Right lobe of liver (tissue), 6 donors: ENCODE measurements at regions not wholly inside any gene's neighbourhood (a gene's known extent, or its start where the extent isn't known, plus 50 kb on each side); places are given as distances from the start of the nearest gene placed in this dataset.
A peak's percentile ranks its signal among the peaks of the same experiment; 100 is the strongest.
"Not testable (repeated sequence)": the region's sequence is repeated elsewhere in the genome, so short reads cannot be mapped to it uniquely, and the experiment has no call there.

Experiments
- ATAC-seq, 4 donors: fragments of 200-7000 bp; cut with Tn5 transposase; one replicate each; pipeline ENCODE4 v1.9.1; 2020; ENCODE audit warnings: mild to moderate bottlenecking in 4 of 4, moderate library complexity in 4 of 4
- DNase-seq, 3 donors: peaks; one replicate each; pipeline ENCODE4 v3.0.0-alpha.2; 2020
- H3K27ac ChIP-seq, 3 donors: fragments of 200-600 bp; one replicate each; pipeline ENCODE4 v1.8.0; 2022
- H3K27me3 ChIP-seq, 2 donors: fragments of 200-600 bp; one replicate each; pipeline ENCODE4 v1.8.0; 2022
- H3K36me3 ChIP-seq, 4 donors: fragments of 200-600 bp; sonication (generic) in 1 of 4; one replicate each; pipeline versions ENCODE4 v1.5.1 to v1.8.0; 2017 to 2022; ENCODE audit warnings: control low read depth in 1 of 4
- H3K4me1 ChIP-seq, 4 donors: fragments of 200-600 bp; sonication (generic) in 1 of 4; one replicate each; pipeline versions ENCODE4 v1.5.1 to v1.8.0; 2017 to 2022; ENCODE audit warnings: control low read depth in 1 of 4
- H3K4me3 ChIP-seq, 3 donors: fragments of 200-600 bp; one replicate each; pipeline ENCODE4 v1.8.0; 2022
- H3K9me3 ChIP-seq, 4 donors: fragments of 200-600 bp; sonication (generic) in 1 of 4; one replicate each; pipeline versions ENCODE4 v1.5.1 to v1.8.0; 2017 to 2022; ENCODE audit warnings: control low read depth in 1 of 4
- POLR2A ChIP-seq: fragments of 450-650 bp; IDR thresholded peaks from one replicate; pipeline ENCODE4 v1.6.1; 2017; ENCODE audit warnings: antibody characterized with exemption, mild to moderate bottlenecking
- WGBS: methylation state at CpG from one replicate; pipeline ENCODE4 v1.1.6; 2018; ENCODE audit warnings: low coverage, low lambda C conversion rate; ENCODE audit not compliant: insufficient coverage; ENCODE audit errors: missing lambda C conversion rate; 5-methylcytosine and 5-hydroxymethylcytosine counted together
- intact Hi-C, 2 donors: fragments of 100-400 bp; cut with DNase I; formaldehyde crosslinking; loops; one replicate each; pipeline versions ENCODE4 v1.11.2 to v1.14.1; 2022
- TF ChIP-seq, protein P1 (sequence below), 4 donors: fragments of 200-600 bp in 3 of 4; fragments of 450-650 bp in 1 of 4; IDR thresholded peaks; one replicate each; pipeline versions ENCODE4 v1.5.1 to v1.8.0; 2016 to 2022; ENCODE audit warnings: antibody characterized with exemption in 4 of 4, mild to moderate bottlenecking in 2 of 4
- donor health status: DM: no; HTN: yes; CAD: no.
- donor health status: DM: no; HTN: no; CAD: no.
- donor health status: DM: no; HTN: no; CAD: no.
- donor health status: DM: no; HTN: yes; CAD: no.
- donor health status: DM: no; HTN: yes; CAD: no.

GRCh38 chr12:96112733-96113132 is 77.3 kb upstream of the LTA4H start:
- DNase-seq (no peak), ATAC-seq (peak; percentile 25 to 87 (median 54))
- no peak overlapping the region for H3K27ac ChIP-seq
- H3K27me3 ChIP-seq: no peaks in the 10 kb centered on the region
- intact Hi-C loops: no loop called here
- H3K9me3 ChIP-seq: no peaks in the 10 kb centered on the region
- 21% methylated on average over 5 of the region's 5 CpGs for WGBS
- no peak overlapping the region for H3K4me3 ChIP-seq
- no peaks in the 10 kb centered on the region for H3K36me3 ChIP-seq
- peaks cover 0 to 15% (median 0%) of the 10 kb centered on the region in 4 donors for H3K4me1 ChIP-seq
- TF ChIP-seq POLR2A: no peak
- TF ChIP-seq, protein P1, sequence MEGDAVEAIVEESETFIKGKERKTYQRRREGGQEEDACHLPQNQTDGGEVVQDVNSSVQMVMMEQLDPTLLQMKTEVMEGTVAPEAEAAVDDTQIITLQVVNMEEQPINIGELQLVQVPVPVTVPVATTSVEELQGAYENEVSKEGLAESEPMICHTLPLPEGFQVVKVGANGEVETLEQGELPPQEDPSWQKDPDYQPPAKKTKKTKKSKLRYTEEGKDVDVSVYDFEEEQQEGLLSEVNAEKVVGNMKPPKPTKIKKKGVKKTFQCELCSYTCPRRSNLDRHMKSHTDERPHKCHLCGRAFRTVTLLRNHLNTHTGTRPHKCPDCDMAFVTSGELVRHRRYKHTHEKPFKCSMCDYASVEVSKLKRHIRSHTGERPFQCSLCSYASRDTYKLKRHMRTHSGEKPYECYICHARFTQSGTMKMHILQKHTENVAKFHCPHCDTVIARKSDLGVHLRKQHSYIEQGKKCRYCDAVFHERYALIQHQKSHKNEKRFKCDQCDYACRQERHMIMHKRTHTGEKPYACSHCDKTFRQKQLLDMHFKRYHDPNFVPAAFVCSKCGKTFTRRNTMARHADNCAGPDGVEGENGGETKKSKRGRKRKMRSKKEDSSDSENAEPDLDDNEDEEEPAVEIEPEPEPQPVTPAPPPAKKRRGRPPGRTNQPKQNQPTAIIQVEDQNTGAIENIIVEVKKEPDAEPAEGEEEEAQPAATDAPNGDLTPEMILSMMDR (IDR thresholded peaks at IDR 0.05): no peak

DNA sequence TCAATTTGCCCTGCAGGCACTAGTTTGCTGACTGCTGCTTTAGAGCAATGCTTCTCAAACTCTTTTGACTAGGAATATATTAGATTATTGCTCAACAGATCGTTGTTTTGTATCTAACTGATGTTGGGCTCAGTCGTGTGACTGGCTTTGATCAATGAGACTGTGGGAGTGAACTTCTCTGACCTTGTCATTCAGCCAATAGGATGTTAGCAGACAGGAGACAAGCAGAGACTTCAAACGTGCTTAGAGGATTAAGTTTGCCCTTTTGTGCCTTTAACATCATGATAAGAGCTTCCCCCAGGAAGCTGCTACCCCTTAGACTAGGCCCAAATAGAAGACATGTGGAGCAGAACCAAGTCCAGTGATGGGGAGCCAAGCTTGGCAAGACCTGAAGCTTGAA is 76.7 kb upstream of the ELK3 start:
- peaks cover 0 to 17% (median 0%) of the 10 kb centered on the region in 4 donors for H3K4me1 ChIP-seq
- H3K36me3 ChIP-seq: no peaks in the 10 kb centered on the region
- peak in 2 of 4 donors; percentile 35 to 82 for ATAC-seq
- no peaks in the 10 kb centered on the region for H3K9me3 ChIP-seq
- TF ChIP-seq POLR2A: no peak
- TF ChIP-seq, protein P1 (IDR thresholded peaks at IDR 0.05): no peak
- H3K27me3 ChIP-seq: no peaks in the 10 kb centered on the region
- WGBS: 10% methylated on average over 3 of the region's 3 CpGs
- H3K4me3 ChIP-seq: no peak overlapping the region
- DNase-seq: no peak
- intact Hi-C loops: no loop called here
- no peak overlapping the region for H3K27ac ChIP-seq

DNA sequence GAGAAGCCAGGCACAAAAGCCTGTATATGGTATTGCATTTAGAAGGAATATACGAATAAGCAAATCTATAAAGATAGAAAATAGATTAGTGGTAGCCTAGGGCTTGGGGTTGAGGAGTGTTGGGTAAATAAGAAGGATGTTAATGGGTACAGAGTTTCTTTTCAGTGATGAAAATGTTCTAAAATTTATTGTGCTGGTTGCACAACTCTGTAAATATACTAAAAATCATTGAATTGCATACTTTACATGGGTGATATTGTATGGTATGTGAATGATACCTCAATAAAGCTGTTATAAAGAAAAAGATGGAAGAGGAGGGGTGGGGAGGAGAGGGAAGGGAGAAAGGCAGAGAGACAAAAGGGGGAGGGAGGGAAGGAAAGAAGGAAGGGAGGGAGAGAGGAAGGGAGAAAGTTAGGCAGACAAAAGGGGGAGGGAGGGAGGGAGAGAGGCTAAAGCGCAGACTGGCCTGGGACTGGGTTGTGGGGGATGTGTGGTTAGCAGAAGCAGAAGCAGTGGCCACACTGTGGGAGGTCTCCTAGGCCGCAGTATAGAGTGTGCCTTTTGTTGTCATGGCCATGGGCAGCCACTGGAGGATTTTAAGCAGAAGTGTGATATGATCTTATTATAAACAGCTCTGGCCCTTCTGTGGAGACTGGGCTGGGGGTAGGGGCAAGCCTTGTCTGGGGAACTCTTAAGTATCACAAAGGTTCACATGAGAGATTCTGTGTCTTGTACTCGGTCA is 73.6 kb upstream of the ELK3 start:
- Histone ChIP-seq H3K27me3 (no peaks in the 10 kb centered on the region), H3K9me3 (no peaks in the 10 kb centered on the region), H3K4me3 (no peak overlapping the region), H3K27ac (no peak overlapping the region), H3K4me1 (peaks cover 0 to 11% (median 0%) of the 10 kb centered on the region in 4 donors), H3K36me3 (no peaks in the 10 kb centered on the region)
- ATAC-seq (peak; percentile 42 to 67 (median 60)), DNase-seq (no peak)
- TF ChIP-seq, protein P1 (IDR thresholded peaks at IDR 0.05): no peak
- TF ChIP-seq POLR2A: no peak
- 70% methylated on average over 3 of the region's 4 CpGs for WGBS
- intact Hi-C loops: loop anchor here in 1 of 2 donors (10.0 kb wide), 1 partner anchor 46 kb away; no protein-coding TSS in a partner anchor

- Histone ChIP-seq H3K36me3 (no peaks in the 10 kb centered on the region), H3K4me1 (peaks cover 0 to 11% (median 0%) of the 10 kb centered on the region in 4 donors), H3K27ac (no peak overlapping the region), H3K9me3 (no peaks in the 10 kb centered on the region), H3K27me3 (no peaks in the 10 kb centered on the region), H3K4me3 (no peak overlapping the region)
- peak; percentile 22 to 68 (median 30) for ATAC-seq
- no peak for DNase-seq
- TF ChIP-seq, protein P1 (IDR thresholded peaks at IDR 0.05): no peak
- no peak for TF ChIP-seq POLR2A
- intact Hi-C loops: loop anchor here in 1 of 2 donors (10.0 kb wide), 1 partner anchor 46 kb away; no protein-coding TSS in a partner anchor
- WGBS: 39% methylated on average over 4 of the region's 4 CpGs
Measured at GRCh38 chr12:96121271-96121711, 72.9 kb upstream of the ELK3 start.

- not testable (repeated sequence) for H3K9me3 ChIP-seq, H3K4me3 ChIP-seq, H3K36me3 ChIP-seq, H3K4me1 ChIP-seq, ATAC-seq, DNase-seq, H3K27ac ChIP-seq, H3K27me3 ChIP-seq
- 68% methylated on average over 5 of the region's 7 CpGs for WGBS
- intact Hi-C loops: loop anchor here in 1 of 2 donors (10.0 kb wide), 1 partner anchor 53 kb away; no protein-coding TSS in a partner anchor
Measured at GRCh38 chr12:96128292-96128691, 65.9 kb upstream of the ELK3 start.
